Suprapubic skin (tissue), 4 donors: ENCODE measurements at regions not wholly inside any gene's neighbourhood (a gene's known extent, or its start where the extent isn't known, plus 50 kb on each side); places are given as distances from the start of the nearest gene placed in this dataset.

ENCODE experiments used
- DNase-seq, 2 donors: peaks; one replicate each; pipeline ENCODE4 v3.0.0-alpha.2; 2019; ENCODE audit warnings: low spot score in 2 of 2
- H3K27ac ChIP-seq: fragments of 200-600 bp; sonication (generic); one replicate; pipeline ENCODE4 v1.5.1; 2019
- H3K27me3 ChIP-seq: fragments of 200-600 bp; sonication (generic); one replicate; pipeline ENCODE4 v1.5.1; 2019
- H3K36me3 ChIP-seq: fragments of 200-600 bp; sonication (generic); one replicate; pipeline ENCODE4 v1.5.1; 2019
- H3K4me1 ChIP-seq: fragments of 200-600 bp; sonication (generic); one replicate; pipeline ENCODE4 v1.5.1; 2019
- H3K4me3 ChIP-seq: fragments of 200-600 bp; sonication (generic); one replicate; pipeline ENCODE4 v1.5.1; 2019; ENCODE audit warnings: mild to moderate bottlenecking
- H3K9me3 ChIP-seq: fragments of 200-600 bp; sonication (generic); one replicate; pipeline ENCODE4 v1.5.1; 2019
- CTCF ChIP-seq, 2 donors: fragments of 200-600 bp in 1 of 2; fragments of 450-650 bp in 1 of 2; sonication (generic) in 1 of 2; IDR thresholded peaks; one replicate each; pipeline ENCODE4 v1.5.1; 2016 to 2019; ENCODE audit warnings: antibody characterized with exemption in 2 of 2, mild to moderate bottlenecking in 1 of 2, moderate library complexity in 1 of 2
- EP300 ChIP-seq: sonication (generic); formaldehyde crosslinking; IDR thresholded peaks from one replicate; pipeline ENCODE4 v1.6.1; 2017; ENCODE audit warnings: antibody characterized with exemption
- POLR2A ChIP-seq, 2 donors: fragments of 450-650 bp; IDR thresholded peaks; one replicate each; pipeline ENCODE4 v1.6.1; 2017; ENCODE audit warnings: antibody characterized with exemption in 2 of 2, mild to moderate bottlenecking in 2 of 2, moderate library complexity in 2 of 2
- POLR2AphosphoS5 ChIP-seq, 3 donors: sonication (generic); formaldehyde crosslinking; IDR thresholded peaks; one replicate each; pipeline ENCODE4 v1.6.1; 2017; ENCODE audit warnings: antibody characterized with exemption in 3 of 3
- WGBS: methylation state at CpG from one replicate; pipeline ENCODE4 v1.1.5; 2018; 5-methylcytosine and 5-hydroxymethylcytosine counted together

GRCh38 chr12:24233519-24234246, 284.2 kb upstream of the SOX5 start:
- no peak overlapping the region for H3K27ac ChIP-seq
- no peak overlapping the region for H3K4me3 ChIP-seq
- no peak for DNase-seq
- H3K9me3 ChIP-seq = no peaks in the 10 kb centered on the region
- H3K4me1 ChIP-seq = peaks cover 5% of the 10 kb centered on the region
- no peaks in the 10 kb centered on the region for H3K36me3 ChIP-seq
- TF ChIP-seq CTCF (IDR thresholded peaks at IDR 0.05) = no peak
- no peak for TF ChIP-seq POLR2A (IDR thresholded peaks at IDR 0.05)
- no peak for TF ChIP-seq POLR2AphosphoS5 (IDR thresholded peaks at IDR 0.05)
- no peak for TF ChIP-seq EP300
- no peaks in the 10 kb centered on the region for H3K27me3 ChIP-seq
- whole genome bisulfite sequencing = 36% methylated on average over 7 of the region's 7 CpGs

- Histone ChIP-seq H3K9me3 (no peaks in the 10 kb centered on the region), H3K27me3 (no peaks in the 10 kb centered on the region), H3K27ac (no peak overlapping the region), H3K4me3 (no peak overlapping the region), H3K4me1 (peaks cover 8% of the 10 kb centered on the region), H3K36me3 (no peaks in the 10 kb centered on the region)
- TF ChIP-seq CTCF (IDR thresholded peaks at IDR 0.05) = no peak
- TF ChIP-seq EP300 = no peak
- TF ChIP-seq POLR2AphosphoS5 (IDR thresholded peaks at IDR 0.05) = no peak
- no peak for TF ChIP-seq POLR2A (IDR thresholded peaks at IDR 0.05)
- WGBS = 81% methylated on average over 2 of the region's 2 CpGs
- no peak for DNase-seq
Observed at GRCh38 chr12:24232531-24232930, 283.1 kb upstream of the SOX5 start.

- H3K36me3 ChIP-seq = no peaks in the 10 kb centered on the region
- 87% methylated on average over 5 of the region's 5 CpGs for WGBS
Observed at GRCh38 chr12:24231298-24231697, 281.8 kb upstream of the SOX5 start.

GRCh38 chr12:24230061-24230701, 280.7 kb upstream of the SOX5 start:
- WGBS = 65% methylated on average over 8 of the region's 8 CpGs
- H3K9me3 ChIP-seq = no peaks in the 10 kb centered on the region
- no peaks in the 10 kb centered on the region for H3K36me3 ChIP-seq
- TF ChIP-seq EP300 = no peak
- TF ChIP-seq POLR2AphosphoS5 (IDR thresholded peaks at IDR 0.05) = no peak
- TF ChIP-seq CTCF (IDR thresholded peaks at IDR 0.05) = no peak
- TF ChIP-seq POLR2A (IDR thresholded peaks at IDR 0.05) = no peak
- no peak overlapping the region for H3K27ac ChIP-seq
- no peaks in the 10 kb centered on the region for H3K27me3 ChIP-seq
- H3K4me3 ChIP-seq = no peak overlapping the region
- H3K4me1 ChIP-seq = peaks cover 16% of the 10 kb centered on the region
- no peak for DNase-seq

More at GRCh38 chr12:24231298-24231697, 281.8 kb upstream of the SOX5 start:
- DNase-seq = no peak
- TF ChIP-seq POLR2AphosphoS5 (IDR thresholded peaks at IDR 0.05) (no peak), CTCF (IDR thresholded peaks at IDR 0.05) (no peak), EP300 (no peak), POLR2A (IDR thresholded peaks at IDR 0.05) (no peak)
- H3K27ac ChIP-seq = no peak overlapping the region
- H3K4me3 ChIP-seq = no peak overlapping the region
- H3K4me1 ChIP-seq = peaks cover 16% of the 10 kb centered on the region
- H3K27me3 ChIP-seq = no peaks in the 10 kb centered on the region
- H3K9me3 ChIP-seq = no peaks in the 10 kb centered on the region

- TF ChIP-seq EP300 (no peak), POLR2A (IDR thresholded peaks at IDR 0.05) (no peak), CTCF (IDR thresholded peaks at IDR 0.05) (no peak), POLR2AphosphoS5 (IDR thresholded peaks at IDR 0.05) (no peak)
Observed at GRCh38 chr12:24229031-24229700, 279.7 kb upstream of the SOX5 start.

More at GRCh38 chr12:24229031-24229700, 279.7 kb upstream of the SOX5 start:
- Histone ChIP-seq H3K27me3 (no peaks in the 10 kb centered on the region), H3K4me1 (peaks cover 16% of the 10 kb centered on the region), H3K36me3 (no peaks in the 10 kb centered on the region), H3K4me3 (no peak overlapping the region), H3K27ac (no peak overlapping the region), H3K9me3 (no peaks in the 10 kb centered on the region)
- DNase-seq = no peak
- WGBS = 81% methylated on average over 9 of the region's 9 CpGs
